ENCODE measurements at regions not wholly inside any gene's neighbourhood (a gene's known extent, or its start where the extent isn't known, plus 50 kb on each side); places are given as distances from the start of the nearest gene placed in this dataset.
"Not testable (repeated sequence)": the region's sequence is repeated elsewhere in the genome, so short reads cannot be mapped to it uniquely, and the experiment has no call there.

DNA sequence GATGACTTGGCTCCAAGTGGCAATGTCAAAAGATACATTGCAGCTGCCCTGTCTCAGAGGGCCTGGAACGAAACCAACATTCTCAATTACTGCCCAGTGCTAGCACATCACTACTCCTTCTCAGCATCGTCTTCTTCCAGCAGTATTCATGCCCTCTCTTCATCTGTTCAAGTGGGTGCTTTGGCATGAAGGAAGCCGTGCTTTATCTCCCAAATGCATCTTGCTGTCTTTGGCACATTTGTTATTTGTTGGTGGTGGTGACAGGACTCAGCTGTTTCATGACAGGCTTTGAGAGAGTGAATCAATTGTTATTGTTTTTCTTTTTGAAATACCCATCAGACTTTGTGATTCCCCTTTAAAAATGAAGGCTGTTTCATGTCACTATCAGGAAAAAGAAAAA lies 1506.4 kb downstream of the KHDRBS2 start:
- not testable (repeated sequence) for H3K9me3 ChIP-seq (ENCODE audit: insufficient read depth, low read depth, low read length); H3K27ac ChIP-seq (ENCODE audit: low read length); H3K9ac ChIP-seq (ENCODE audit: low read depth, low read length); H3K27me3 ChIP-seq (ENCODE audit: insufficient read depth, low read length); H3K4me3 ChIP-seq (ENCODE audit: low read length); H3K4me1 ChIP-seq (ENCODE audit: insufficient read depth, low read length); H3K36me3 ChIP-seq (ENCODE audit: insufficient read depth, low read depth, low read length)

DNA sequence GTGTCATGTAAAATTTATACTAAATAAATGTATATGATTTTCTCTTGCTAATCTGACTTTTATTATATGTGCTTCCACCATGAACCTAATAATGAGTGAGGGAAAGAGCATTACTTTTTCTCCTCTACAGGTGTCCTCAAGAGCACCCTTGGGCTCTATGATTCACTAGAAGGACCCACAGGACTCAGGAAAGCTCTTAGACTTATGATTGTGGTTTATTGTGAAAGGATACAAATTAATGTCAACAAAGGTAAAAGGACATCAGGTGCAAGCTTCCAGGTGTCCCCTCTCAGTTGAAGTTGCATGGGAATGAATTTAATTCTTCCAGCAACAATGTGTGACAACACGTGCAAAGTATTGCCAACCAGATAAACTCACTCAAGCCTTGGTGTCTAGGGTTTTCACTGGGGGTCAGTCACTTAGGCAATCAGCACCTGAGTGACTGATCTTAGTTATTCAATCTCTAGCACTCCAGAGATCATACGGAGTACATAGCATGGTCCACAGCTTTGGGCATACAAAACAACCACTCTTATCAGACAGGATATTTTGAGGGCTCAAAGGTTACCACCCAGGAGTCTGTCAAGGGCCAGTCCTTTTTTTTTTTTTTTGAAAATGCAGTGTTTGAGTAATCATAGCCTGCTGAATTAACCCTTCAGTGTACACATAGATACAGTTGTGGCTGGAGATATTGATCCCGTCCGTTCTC lies 1518.1 kb downstream of the KHDRBS2 start:
- not testable (repeated sequence) for H3K9ac ChIP-seq (ENCODE audit: low read depth, low read length); H3K4me1 ChIP-seq (ENCODE audit: insufficient read depth, low read length); H3K27me3 ChIP-seq (ENCODE audit: insufficient read depth, low read length); H3K36me3 ChIP-seq (ENCODE audit: insufficient read depth, low read depth, low read length); H3K4me3 ChIP-seq (ENCODE audit: low read length); H3K27ac ChIP-seq (ENCODE audit: low read length); H3K9me3 ChIP-seq (ENCODE audit: insufficient read depth, low read depth, low read length)

DNA sequence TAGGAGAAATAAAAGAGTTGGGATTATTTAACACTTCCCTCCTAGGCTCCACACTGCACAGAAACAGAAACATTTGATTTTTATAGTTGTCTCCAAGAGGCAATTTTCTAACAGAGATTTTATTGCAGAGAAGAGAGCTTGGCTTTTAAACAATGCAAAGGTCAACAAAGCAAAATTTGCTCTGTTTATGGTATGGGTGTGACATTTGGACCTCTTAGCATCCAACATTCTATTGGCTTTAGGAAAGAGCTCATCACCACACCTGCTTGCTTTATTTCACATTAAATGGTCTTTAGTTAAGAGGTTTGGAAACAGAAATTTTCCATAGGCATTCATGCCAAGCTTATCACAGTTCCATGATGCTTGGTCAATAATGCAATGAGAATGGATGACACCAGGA lies 1520.7 kb downstream of the KHDRBS2 start:
- H3K27me3 ChIP-seq (ENCODE audit: insufficient read depth, low read length); H3K9me3 ChIP-seq (ENCODE audit: insufficient read depth, low read depth, low read length); H3K9ac ChIP-seq (ENCODE audit: low read depth, low read length); H3K4me1 ChIP-seq (ENCODE audit: insufficient read depth, low read length); H3K4me3 ChIP-seq (ENCODE audit: low read length); H3K36me3 ChIP-seq (ENCODE audit: insufficient read depth, low read depth, low read length); H3K27ac ChIP-seq (ENCODE audit: low read length): not testable (repeated sequence)

DNA sequence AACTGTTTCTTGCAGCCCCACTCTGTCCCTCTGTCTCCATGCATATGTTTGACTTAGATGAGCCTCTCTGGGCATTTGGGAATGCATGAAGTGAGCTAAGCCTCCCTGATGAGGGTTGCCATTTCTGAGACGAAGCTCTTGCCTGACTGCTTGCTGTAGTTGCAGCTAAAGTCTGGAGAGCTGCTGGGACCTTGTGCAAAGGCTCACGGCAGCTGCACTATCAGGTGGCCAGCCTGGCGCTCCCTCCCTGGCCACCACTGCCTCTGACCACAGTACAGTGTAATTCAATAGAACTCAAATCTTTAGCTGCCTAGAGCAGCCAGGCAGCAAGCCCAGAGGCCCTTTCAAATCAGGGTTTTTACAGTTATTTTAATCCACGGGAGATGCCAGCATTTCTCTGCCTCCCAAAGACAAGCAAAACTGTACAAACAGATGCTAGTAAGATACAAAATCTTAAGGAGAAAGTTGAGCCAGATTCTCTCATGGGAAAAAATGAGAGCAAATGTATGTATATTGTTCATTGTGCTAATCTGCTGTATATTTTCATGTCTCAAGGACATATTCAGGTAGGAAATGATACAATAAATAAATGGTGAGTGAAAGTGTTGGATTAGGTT lies 1522.5 kb downstream of the KHDRBS2 start:
- not testable (repeated sequence) for H3K4me3 ChIP-seq (ENCODE audit: low read length); H3K9ac ChIP-seq (ENCODE audit: low read depth, low read length); H3K27ac ChIP-seq (ENCODE audit: low read length); H3K4me1 ChIP-seq (ENCODE audit: insufficient read depth, low read length); H3K27me3 ChIP-seq (ENCODE audit: insufficient read depth, low read length); H3K36me3 ChIP-seq (ENCODE audit: insufficient read depth, low read depth, low read length); H3K9me3 ChIP-seq (ENCODE audit: insufficient read depth, low read depth, low read length)

DNA sequence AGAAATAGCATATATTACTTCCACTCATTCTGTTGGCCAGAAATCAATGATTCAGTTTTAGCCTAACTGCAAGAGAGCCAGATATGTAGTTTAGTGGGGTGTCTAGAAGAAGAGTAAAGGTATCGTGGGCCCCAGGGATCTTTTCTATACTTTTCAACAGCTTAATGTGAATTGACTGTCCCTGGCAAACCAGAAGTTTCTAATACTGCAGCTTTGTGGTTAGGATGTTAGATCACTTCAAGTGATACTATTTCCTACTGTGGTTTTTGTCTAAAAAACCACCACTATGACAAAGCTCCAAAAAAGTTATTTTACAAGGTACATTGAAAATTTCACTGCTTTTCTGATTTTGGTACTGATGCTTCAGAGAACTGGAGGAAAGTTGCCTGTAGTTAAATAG lies 1525.1 kb downstream of the KHDRBS2 start:
- not testable (repeated sequence) for H3K36me3 ChIP-seq (ENCODE audit: insufficient read depth, low read depth, low read length); H3K4me1 ChIP-seq (ENCODE audit: insufficient read depth, low read length); H3K4me3 ChIP-seq (ENCODE audit: low read length); H3K27me3 ChIP-seq (ENCODE audit: insufficient read depth, low read length); H3K9ac ChIP-seq (ENCODE audit: low read depth, low read length); H3K27ac ChIP-seq (ENCODE audit: low read length); H3K9me3 ChIP-seq (ENCODE audit: insufficient read depth, low read depth, low read length)

DNA sequence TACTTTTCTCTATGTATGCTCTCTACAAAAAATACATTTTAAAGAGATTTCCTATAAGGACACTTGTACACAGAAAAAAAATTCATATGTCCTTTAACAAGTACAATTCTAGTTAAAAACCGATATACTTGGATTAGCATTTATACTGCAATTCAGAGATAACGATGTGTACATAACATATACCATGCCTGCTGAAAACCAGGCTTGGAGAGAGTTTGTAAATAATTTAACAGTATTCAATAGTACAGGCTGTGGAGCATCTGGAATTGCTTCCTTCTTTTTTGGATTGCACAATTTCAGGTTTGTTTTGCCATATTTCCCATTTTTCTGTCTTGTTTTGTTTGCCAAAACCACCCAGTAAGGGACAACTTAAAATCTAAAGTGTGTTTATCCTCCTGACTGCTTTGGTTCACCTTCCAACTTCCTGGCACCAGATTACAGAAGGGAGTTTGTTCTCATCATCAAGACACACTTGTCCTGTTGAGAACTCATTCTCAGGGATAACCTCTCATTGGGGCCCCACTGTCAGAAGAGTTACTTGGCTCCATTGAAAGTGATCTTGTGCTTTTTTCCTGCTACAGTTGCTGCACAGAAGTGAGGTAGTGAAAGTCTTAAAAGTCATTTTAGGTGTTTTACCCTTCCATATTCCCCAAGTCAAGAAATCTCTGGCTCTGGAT lies 1526.7 kb downstream of the KHDRBS2 start:
- H3K9ac ChIP-seq (ENCODE audit: low read depth, low read length); H3K9me3 ChIP-seq (ENCODE audit: insufficient read depth, low read depth, low read length); H3K4me3 ChIP-seq (ENCODE audit: low read length); H3K4me1 ChIP-seq (ENCODE audit: insufficient read depth, low read length); H3K27ac ChIP-seq (ENCODE audit: low read length); H3K36me3 ChIP-seq (ENCODE audit: insufficient read depth, low read depth, low read length); H3K27me3 ChIP-seq (ENCODE audit: insufficient read depth, low read length): not testable (repeated sequence)

DNA sequence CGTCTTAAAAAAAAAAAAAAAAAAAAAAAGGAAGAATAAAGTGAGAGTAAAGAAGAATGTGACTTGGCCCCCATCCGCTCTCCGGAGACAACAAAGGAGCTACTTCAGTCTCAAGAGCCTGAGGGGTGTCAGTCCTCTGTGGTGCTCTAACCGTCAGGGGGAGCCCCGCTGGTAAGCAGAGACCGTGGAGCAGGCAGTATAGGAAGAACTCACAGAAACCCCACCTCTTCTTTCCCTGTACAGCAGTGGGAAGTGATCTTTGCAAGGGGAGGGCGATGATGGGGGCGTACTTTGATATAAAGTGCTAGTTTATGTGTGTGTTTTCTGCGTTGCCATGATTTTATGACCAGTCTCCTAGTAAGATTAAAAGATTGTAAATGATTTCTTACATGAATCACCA lies 1527.3 kb downstream of the KHDRBS2 start:
- H3K9me3 ChIP-seq (ENCODE audit: insufficient read depth, low read depth, low read length); H3K4me1 ChIP-seq (ENCODE audit: insufficient read depth, low read length); H3K4me3 ChIP-seq (ENCODE audit: low read length); H3K36me3 ChIP-seq (ENCODE audit: insufficient read depth, low read depth, low read length); H3K27me3 ChIP-seq (ENCODE audit: insufficient read depth, low read length); H3K9ac ChIP-seq (ENCODE audit: low read depth, low read length); H3K27ac ChIP-seq (ENCODE audit: low read length): not testable (repeated sequence)

DNA sequence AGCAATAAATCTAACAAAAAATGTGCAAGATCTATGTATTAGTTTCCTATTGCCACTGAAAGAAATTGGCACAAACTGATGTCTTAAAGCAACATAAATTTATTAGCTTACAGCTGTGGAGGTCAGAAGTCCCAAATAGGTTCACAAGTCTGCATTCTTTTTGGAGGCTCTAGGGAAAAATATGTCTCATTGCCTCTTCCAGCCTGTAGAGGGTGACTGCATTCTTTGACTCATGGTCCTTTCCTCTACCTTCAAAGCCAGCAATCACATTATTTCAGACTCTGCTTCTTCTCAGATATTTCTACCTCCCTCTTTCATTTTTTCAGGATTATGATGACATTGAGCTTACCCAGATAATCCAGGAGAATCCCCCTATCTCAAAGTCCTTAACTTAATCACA lies 1531.1 kb downstream of the KHDRBS2 start:
- H3K9ac ChIP-seq (ENCODE audit: low read depth, low read length): no peak overlapping the region
- no peaks in the 10 kb centered on the region for H3K27me3 ChIP-seq (ENCODE audit: insufficient read depth, low read length)
- no peak overlapping the region for H3K4me3 ChIP-seq (ENCODE audit: low read length)
- no peaks in the 10 kb centered on the region for H3K4me1 ChIP-seq (ENCODE audit: insufficient read depth, low read length)
- no peak overlapping the region for H3K27ac ChIP-seq (ENCODE audit: low read length)
- H3K9me3 ChIP-seq (ENCODE audit: insufficient read depth, low read depth, low read length): peaks cover 9% of the 10 kb centered on the region
- no peaks in the 10 kb centered on the region for H3K36me3 ChIP-seq (ENCODE audit: insufficient read depth, low read depth, low read length)

DNA sequence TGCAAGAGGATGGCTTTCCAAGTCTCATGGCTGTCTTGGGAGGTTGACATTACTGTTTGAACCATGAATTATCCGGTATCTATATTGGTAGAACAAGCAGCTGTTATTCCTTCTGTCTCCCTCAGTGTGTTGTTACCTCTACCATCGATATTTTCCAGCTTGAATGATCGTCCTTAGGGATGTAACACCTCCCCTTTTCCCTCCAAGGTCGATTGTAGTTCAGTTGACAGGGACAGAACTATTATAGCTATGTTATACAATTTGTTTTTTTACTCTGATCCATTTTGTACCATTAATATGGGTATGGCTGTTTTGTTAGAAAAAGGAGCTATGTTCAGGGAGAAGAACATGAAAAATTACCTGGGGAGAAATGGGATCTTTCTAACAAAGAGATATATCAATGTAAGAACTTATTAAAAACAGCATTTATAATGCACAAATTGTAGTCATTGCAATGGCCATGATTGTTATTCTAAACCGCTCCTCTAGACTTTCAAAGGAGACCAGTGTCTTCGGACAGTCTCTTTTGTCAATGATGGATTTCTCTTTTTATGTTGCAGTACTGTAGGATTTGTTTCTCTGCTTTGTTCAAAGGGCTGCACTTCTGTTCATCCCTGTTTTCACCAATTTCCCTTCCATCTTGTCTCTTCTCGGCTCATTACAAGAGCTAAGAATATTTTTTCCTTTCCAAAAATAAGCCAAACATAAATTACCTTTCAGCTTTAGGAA lies 1535.5 kb downstream of the KHDRBS2 start:
- not testable (repeated sequence) for H3K27me3 ChIP-seq (ENCODE audit: insufficient read depth, low read length); H3K9ac ChIP-seq (ENCODE audit: low read depth, low read length)

DNA sequence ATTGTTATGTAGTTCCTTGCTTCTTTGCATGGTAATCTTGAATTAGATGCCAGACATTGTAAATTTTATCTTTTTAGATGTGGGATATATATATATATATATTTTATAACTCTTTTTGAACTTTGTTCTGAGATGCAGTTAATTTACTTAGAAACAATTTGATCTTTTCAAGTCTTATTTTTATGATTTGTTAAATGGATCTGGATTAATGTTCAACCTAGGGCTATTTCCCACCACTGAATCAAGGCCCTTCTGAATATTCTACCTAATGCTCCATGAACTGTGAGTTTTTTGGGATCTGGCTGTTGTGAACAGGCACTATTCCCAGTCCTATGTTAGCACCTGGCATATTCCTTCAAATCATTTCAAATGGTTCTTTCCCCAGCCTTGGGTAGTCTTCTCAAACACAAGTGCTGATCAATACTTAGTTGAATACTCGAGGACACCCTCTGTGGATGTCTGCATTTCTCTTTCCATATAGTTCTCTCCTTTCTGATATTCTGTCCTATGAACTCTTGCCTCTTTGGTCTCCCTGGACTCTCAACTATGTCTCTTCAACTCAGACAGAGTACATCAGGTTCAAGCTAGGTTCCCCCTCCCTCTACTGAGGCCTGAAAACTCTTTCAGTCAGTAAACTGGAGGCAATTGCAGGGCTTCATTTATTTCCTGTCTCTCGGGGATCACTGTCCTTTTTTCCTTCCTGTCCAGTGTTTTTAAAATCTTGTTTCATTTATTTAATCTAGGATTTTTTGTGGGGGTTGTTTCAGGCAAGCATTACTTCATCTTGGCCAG lies 1538.1 kb downstream of the KHDRBS2 start:
- H3K9me3 ChIP-seq (ENCODE audit: insufficient read depth, low read depth, low read length); H3K36me3 ChIP-seq (ENCODE audit: insufficient read depth, low read depth, low read length); H3K4me3 ChIP-seq (ENCODE audit: low read length); H3K27ac ChIP-seq (ENCODE audit: low read length); H3K9ac ChIP-seq (ENCODE audit: low read depth, low read length); H3K27me3 ChIP-seq (ENCODE audit: insufficient read depth, low read length); H3K4me1 ChIP-seq (ENCODE audit: insufficient read depth, low read length): not testable (repeated sequence)

More for the DNA sequence above, 1535.5 kb downstream of the KHDRBS2 start:
- H3K9me3 ChIP-seq (ENCODE audit: insufficient read depth, low read depth, low read length); H3K27ac ChIP-seq (ENCODE audit: low read length); H3K4me3 ChIP-seq (ENCODE audit: low read length); H3K4me1 ChIP-seq (ENCODE audit: insufficient read depth, low read length); H3K36me3 ChIP-seq (ENCODE audit: insufficient read depth, low read depth, low read length): not testable (repeated sequence)

DNA sequence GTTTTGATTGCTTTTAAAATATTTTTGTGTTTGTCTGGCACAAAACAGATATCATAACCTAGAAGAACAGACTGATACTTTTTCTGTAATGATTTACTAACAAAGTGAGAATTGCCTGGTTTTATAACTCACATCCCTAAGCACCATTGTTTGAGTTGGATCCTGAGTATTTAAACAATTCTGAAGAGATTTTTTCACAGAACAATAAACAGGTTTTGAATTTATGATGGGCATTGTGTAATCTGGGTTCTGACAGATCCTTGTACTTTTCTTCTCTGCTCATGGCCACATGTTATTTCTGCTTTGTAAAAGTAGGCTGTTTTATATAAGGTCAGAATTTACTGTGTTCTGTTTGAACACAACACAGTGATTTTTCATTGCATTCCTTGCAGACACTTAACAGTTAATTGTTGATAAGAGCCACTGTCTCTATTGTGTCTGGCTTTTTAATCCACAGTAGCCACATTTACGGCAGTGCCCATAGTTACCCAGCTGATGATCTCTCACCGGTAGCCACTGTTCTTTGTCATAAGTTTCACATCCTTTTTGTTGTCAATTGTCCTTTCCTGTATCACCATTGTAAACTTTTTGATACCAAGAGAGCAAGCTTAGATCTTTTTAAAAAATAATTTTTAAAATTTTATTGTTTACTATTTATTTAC lies 1548.1 kb downstream of the KHDRBS2 start:
- H3K4me1 ChIP-seq (ENCODE audit: insufficient read depth, low read length): not testable (repeated sequence)

More for the DNA sequence above, 1548.1 kb downstream of the KHDRBS2 start:
- H3K9ac ChIP-seq (ENCODE audit: low read depth, low read length); H3K4me3 ChIP-seq (ENCODE audit: low read length); H3K36me3 ChIP-seq (ENCODE audit: insufficient read depth, low read depth, low read length); H3K27me3 ChIP-seq (ENCODE audit: insufficient read depth, low read length); H3K9me3 ChIP-seq (ENCODE audit: insufficient read depth, low read depth, low read length); H3K27ac ChIP-seq (ENCODE audit: low read length): not testable (repeated sequence)
